GM19023 (cell line): ENCODE measurements at regions not wholly inside any gene's neighbourhood (a gene's known extent, or its start where the extent isn't known, plus 50 kb on each side); places are given as distances from the start of the nearest gene placed in this dataset.

Experiments
- ATAC-seq: cut with Tn5 transposase; IDR thresholded peaks from one replicate; pipeline ENCODE4 v1.9.1; 2021; ENCODE audit warnings: mild to moderate bottlenecking, moderate library complexity; ENCODE audit not compliant: unreplicated experiment

GRCh38 chr1:229817936-229818335, 191.9 kb downstream of the URB2 start:
- ATAC-seq = no peak

GRCh38 chr1:229819091-229819490, 193.0 kb downstream of the URB2 start:
- no peak for ATAC-seq

- no peak for ATAC-seq
These were observed 196.0 kb downstream of the URB2 start for GRCh38 chr1:229822026-229822425.

- ATAC-seq = no peak
These were observed 199.0 kb downstream of the URB2 start for GRCh38 chr1:229825042-229825441.

GRCh38 chr1:229828461-229828860, 202.4 kb downstream of the URB2 start:
- ATAC-seq = no peak

- ATAC-seq = no peak
These were observed 206.6 kb downstream of the URB2 start for GRCh38 chr1:229832695-229833094.

GRCh38 chr1:229834230-229834629, 208.2 kb downstream of the URB2 start:
- no peak for ATAC-seq

- no peak for ATAC-seq
These were observed 209.2 kb downstream of the URB2 start for GRCh38 chr1:229835226-229835625.

GRCh38 chr1:229836324-229836723, 210.3 kb downstream of the URB2 start:
- no peak for ATAC-seq

GRCh38 chr1:229838204-229838603, 212.2 kb downstream of the URB2 start:
- no peak for ATAC-seq

GRCh38 chr1:229839800-229840199, 213.8 kb downstream of the URB2 start:
- no peak for ATAC-seq

GRCh38 chr1:229841230-229841629, 215.2 kb downstream of the URB2 start:
- ATAC-seq = no peak

GRCh38 chr1:229842302-229843255, 216.5 kb downstream of the URB2 start:
- ATAC-seq = no peak

- ATAC-seq = no peak
These were observed 217.7 kb downstream of the URB2 start for GRCh38 chr1:229843627-229844238.

- ATAC-seq = no peak
These were observed 218.6 kb downstream of the URB2 start for GRCh38 chr1:229844675-229845074.

- ATAC-seq = no peak
These were observed 219.5 kb downstream of the URB2 start for GRCh38 chr1:229845410-229846138.

GRCh38 chr1:229846351-229846750, 220.3 kb downstream of the URB2 start:
- ATAC-seq = no peak

- ATAC-seq = no peak
These were observed 218.0 kb upstream of the GALNT2 start for GRCh38 chr1:229848752-229849677.

- ATAC-seq = no peak
These were observed 215.5 kb upstream of the GALNT2 start for GRCh38 chr1:229851511-229851910.

GRCh38 chr1:229853751-229854150, 213.3 kb upstream of the GALNT2 start:
- no peak for ATAC-seq
